ENCODE measurements at regions not wholly inside any gene's neighbourhood (a gene's known extent, or its start where the extent isn't known, plus 50 kb on each side); places are given as distances from the start of the nearest gene placed in this dataset.
"Not testable (repeated sequence)": the region's sequence is repeated elsewhere in the genome, so short reads cannot be mapped to it uniquely, and the experiment has no call there.

DNA sequence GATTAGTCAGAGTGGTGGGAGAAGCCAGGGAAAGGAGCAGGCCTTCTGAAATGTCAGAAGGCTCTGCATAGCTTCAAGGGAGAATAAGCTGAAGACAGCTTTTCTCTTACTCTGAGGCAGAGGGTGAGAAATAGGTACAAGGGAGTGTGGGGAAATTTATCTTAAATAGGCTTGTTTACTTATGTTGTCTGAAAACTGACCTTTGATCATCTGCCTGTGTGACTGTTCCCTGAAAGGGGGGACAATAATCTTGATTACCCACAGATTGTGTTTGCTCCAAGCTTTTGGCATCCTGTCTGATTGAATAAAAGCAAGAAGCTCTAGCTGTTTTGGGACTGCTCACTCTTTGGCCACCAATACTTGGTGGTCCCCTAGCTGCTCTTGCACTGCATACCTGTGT, 91.7 kb upstream of the TMSB4Y start:
- FAIRE-seq (no peak), DNase-seq (no peak)
- intact Hi-C loops (cut with DNase I) = no loop called here
- TF ChIP-seq, protein P1, sequence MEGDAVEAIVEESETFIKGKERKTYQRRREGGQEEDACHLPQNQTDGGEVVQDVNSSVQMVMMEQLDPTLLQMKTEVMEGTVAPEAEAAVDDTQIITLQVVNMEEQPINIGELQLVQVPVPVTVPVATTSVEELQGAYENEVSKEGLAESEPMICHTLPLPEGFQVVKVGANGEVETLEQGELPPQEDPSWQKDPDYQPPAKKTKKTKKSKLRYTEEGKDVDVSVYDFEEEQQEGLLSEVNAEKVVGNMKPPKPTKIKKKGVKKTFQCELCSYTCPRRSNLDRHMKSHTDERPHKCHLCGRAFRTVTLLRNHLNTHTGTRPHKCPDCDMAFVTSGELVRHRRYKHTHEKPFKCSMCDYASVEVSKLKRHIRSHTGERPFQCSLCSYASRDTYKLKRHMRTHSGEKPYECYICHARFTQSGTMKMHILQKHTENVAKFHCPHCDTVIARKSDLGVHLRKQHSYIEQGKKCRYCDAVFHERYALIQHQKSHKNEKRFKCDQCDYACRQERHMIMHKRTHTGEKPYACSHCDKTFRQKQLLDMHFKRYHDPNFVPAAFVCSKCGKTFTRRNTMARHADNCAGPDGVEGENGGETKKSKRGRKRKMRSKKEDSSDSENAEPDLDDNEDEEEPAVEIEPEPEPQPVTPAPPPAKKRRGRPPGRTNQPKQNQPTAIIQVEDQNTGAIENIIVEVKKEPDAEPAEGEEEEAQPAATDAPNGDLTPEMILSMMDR (IDR thresholded peaks at IDR 0.05; ENCODE audit: borderline replicate concordance, extremely low read depth, insufficient read depth) = no peak
- no peaks in the 10 kb centered on the region for H3K27me3 ChIP-seq (ENCODE audit: control insufficient read depth, insufficient read depth, low read length)
- H3K9me3 ChIP-seq (ENCODE audit: control insufficient read depth in 2 of 3, insufficient read depth in 1 of 3, low read length in 3 of 3) = no peaks in the 10 kb centered on the region
- H3K4me3 ChIP-seq (ENCODE audit: low read length in 3 of 3) = no peak overlapping the region
- no peaks in the 10 kb centered on the region for H3K4me1 ChIP-seq (ENCODE audit: control insufficient read depth in 2 of 3, insufficient read depth in 2 of 3, low read depth in 1 of 3, low read length in 3 of 3)
- H3K36me3 ChIP-seq (ENCODE audit: control insufficient read depth in 2 of 3, insufficient read depth in 3 of 3, low read length in 3 of 3) = no peaks in the 10 kb centered on the region
- H3K9ac ChIP-seq (ENCODE audit: low read length in 3 of 3) = no peak overlapping the region
- H3K27ac ChIP-seq (ENCODE audit: low read depth in 2 of 2, low read length in 2 of 2) = no peak overlapping the region

DNA sequence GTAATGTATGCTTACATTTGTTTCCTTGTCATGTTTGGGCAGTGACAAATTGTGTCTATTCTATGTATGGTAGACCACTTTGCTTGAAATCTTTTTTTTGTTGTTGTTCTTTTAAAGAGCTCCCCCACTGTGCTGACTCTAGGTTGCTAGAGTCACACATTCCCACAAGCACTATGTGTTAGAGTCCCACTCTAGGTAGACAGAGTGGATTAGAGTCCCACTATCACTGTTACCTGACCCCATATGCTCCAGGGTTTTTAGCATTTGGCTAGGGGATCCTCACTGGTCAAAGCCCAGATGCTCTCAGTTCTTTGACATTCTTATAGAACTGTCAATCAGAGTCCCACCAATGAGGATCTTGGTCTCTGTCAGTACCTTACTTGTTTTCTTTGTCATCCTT, 111.2 kb upstream of the TMSB4Y start:
- H3K4me1 ChIP-seq (ENCODE audit: control insufficient read depth in 2 of 3, insufficient read depth in 2 of 3, low read depth in 1 of 3, low read length in 3 of 3) = no peaks in the 10 kb centered on the region
- TF ChIP-seq, protein P1 (IDR thresholded peaks at IDR 0.05; ENCODE audit: borderline replicate concordance, extremely low read depth, insufficient read depth) = no peak
- no peak for DNase-seq
- FAIRE-seq = no peak
- H3K36me3 ChIP-seq (ENCODE audit: control insufficient read depth in 2 of 3, insufficient read depth in 3 of 3, low read length in 3 of 3) = no peaks in the 10 kb centered on the region
- intact Hi-C loops (cut with DNase I) = no loop called here
- no peak overlapping the region for H3K4me3 ChIP-seq (ENCODE audit: low read length in 3 of 3)
- no peak overlapping the region for H3K9ac ChIP-seq (ENCODE audit: low read length in 3 of 3)
- no peak overlapping the region for H3K27ac ChIP-seq (ENCODE audit: low read depth in 2 of 2, low read length in 2 of 2)
- H3K9me3 ChIP-seq (ENCODE audit: control insufficient read depth in 2 of 3, insufficient read depth in 1 of 3, low read length in 3 of 3) = no peaks in the 10 kb centered on the region
- H3K27me3 ChIP-seq (ENCODE audit: control insufficient read depth, insufficient read depth, low read length) = no peaks in the 10 kb centered on the region

DNA sequence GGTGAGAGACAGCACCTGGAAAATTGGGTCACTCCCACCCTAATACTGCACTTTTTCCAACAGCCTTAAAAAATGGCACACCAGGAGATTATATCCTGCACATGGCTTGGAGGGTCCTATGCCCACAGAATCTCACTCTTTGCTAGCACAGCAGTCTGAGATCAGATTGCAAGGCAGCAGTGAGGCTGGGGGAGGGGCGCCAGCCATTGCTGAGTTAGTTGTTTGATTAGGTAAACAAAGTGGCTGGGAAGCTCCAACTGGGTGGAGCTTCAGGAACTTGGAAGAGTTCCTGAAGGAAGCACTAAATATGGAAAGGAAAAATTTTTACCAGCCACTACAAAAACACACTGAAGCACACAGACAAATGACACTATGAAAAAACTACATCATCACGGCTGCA, 91.1 kb upstream of the UTY start:
- intact Hi-C loops (cut with DNase I); H3K9ac ChIP-seq (ENCODE audit: low read length in 3 of 3); H3K27ac ChIP-seq (ENCODE audit: low read depth in 2 of 2, low read length in 2 of 2); DNase-seq; H3K27me3 ChIP-seq (ENCODE audit: control insufficient read depth, insufficient read depth, low read length); H3K36me3 ChIP-seq (ENCODE audit: control insufficient read depth in 2 of 3, insufficient read depth in 3 of 3, low read length in 3 of 3); H3K4me1 ChIP-seq (ENCODE audit: control insufficient read depth in 2 of 3, insufficient read depth in 2 of 3, low read depth in 1 of 3, low read length in 3 of 3); H3K4me3 ChIP-seq (ENCODE audit: low read length in 3 of 3); H3K9me3 ChIP-seq (ENCODE audit: control insufficient read depth in 2 of 3, insufficient read depth in 1 of 3, low read length in 3 of 3); FAIRE-seq: not testable (repeated sequence)

DNA sequence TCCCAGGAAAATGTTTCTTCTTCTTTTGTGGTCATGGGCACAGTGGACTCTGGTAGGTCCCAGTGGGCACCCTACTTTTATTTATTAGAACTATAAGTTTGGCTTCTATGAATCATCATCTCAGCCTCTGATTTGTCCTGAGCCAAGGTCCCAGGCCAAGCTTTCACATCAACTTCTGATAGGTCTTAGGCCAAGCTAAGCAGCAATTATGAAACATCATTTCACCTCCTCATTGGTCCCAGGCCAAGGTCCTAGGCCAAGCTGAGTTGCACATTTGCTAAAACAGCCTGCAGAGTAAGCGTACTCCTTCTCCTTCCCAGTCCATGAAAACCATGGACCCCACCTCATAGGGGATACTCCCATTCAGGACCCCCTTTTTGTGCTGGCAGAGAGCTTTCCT, 87.4 kb upstream of the UTY start:
- FAIRE-seq (no peak), DNase-seq (no peak)
- TF ChIP-seq, protein P1 (IDR thresholded peaks at IDR 0.05; ENCODE audit: borderline replicate concordance, extremely low read depth, insufficient read depth) = no peak
- Histone ChIP-seq H3K9me3 (ENCODE audit: control insufficient read depth in 2 of 3, insufficient read depth in 1 of 3, low read length in 3 of 3) (no peaks in the 10 kb centered on the region), H3K9ac (ENCODE audit: low read length in 3 of 3) (no peak overlapping the region), H3K4me3 (ENCODE audit: low read length in 3 of 3) (no peak overlapping the region), H3K4me1 (ENCODE audit: control insufficient read depth in 2 of 3, insufficient read depth in 2 of 3, low read depth in 1 of 3, low read length in 3 of 3) (no peaks in the 10 kb centered on the region), H3K27ac (ENCODE audit: low read depth in 2 of 2, low read length in 2 of 2) (no peak overlapping the region), H3K36me3 (ENCODE audit: control insufficient read depth in 2 of 3, insufficient read depth in 3 of 3, low read length in 3 of 3) (no peaks in the 10 kb centered on the region), H3K27me3 (ENCODE audit: control insufficient read depth, insufficient read depth, low read length) (no peaks in the 10 kb centered on the region)
- intact Hi-C loops (cut with DNase I) = no loop called here
